ENCODE measurements at regions not wholly inside any gene's neighbourhood (a gene's known extent, or its start where the extent isn't known, plus 50 kb on each side); places are given as distances from the start of the nearest gene placed in this dataset.

DNA sequence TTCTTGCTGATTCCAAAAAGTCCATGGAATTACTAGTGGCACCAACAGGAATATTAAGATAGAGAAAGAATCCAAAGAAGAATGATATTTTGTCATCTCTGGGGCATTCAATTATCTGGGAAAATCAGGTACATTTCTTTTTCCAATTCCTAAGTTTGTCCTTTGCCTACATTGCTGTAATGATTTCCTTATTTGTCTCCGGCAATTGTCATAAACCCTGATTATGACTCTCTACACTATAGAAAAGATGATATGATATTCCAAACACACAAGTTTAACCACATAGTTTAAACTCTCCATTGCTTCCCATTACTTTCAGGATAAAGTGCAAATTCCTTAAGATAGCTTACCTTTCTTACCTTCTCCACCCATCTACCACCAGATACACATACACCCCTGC lies 647.0 kb downstream of the PLPP3 start:
- H2BK20ac ChIP-seq (ENCODE audit: low read length) = no peak overlapping the region
- no peak overlapping the region for H3K4me3 ChIP-seq (ENCODE audit: extremely low read depth in 1 of 4, insufficient read depth in 2 of 4, low read depth in 3 of 4, low read length in 4 of 4)
- DNase-seq (ENCODE audit: low read depth in 1 of 2, low spot score in 2 of 2) (no peak), FAIRE-seq (no peak)
- H3K56ac ChIP-seq (replicated peaks; ENCODE audit: insufficient read length, low read depth, low read length) = no peak overlapping the region
- H3K79me2 ChIP-seq (ENCODE audit: control insufficient read depth in 1 of 2, insufficient read depth in 2 of 2, low read length in 2 of 2) = no peaks in the 10 kb centered on the region
- no peaks in the 10 kb centered on the region for H3K79me1 ChIP-seq (ENCODE audit: low read depth, low read length)
- 0 out of 4 replicates have a peak, but pooled peaks cover 0 to 7% of the 10 kb centered on the region in 2 experiments for H3K9me3 ChIP-seq (ENCODE audit: insufficient read depth in 2 of 2, low read depth in 1 of 2, low read length in 1 of 2)
- H2BK120ac ChIP-seq (replicated peaks; ENCODE audit: low read depth, low read length) = no peak overlapping the region
- no peak overlapping the region for H3K23ac ChIP-seq (ENCODE audit: insufficient read length)
- H3K4me1 ChIP-seq (replicated peaks in 1 of 4; ENCODE audit: control insufficient read depth in 3 of 4, insufficient read depth in 4 of 4, low read length in 3 of 4) = no peaks in the 10 kb centered on the region
- no peak overlapping the region for H4K8ac ChIP-seq (ENCODE audit: extremely low read depth, insufficient read depth, low read length)
- no peaks in the 10 kb centered on the region for H4K20me1 ChIP-seq (replicated peaks in 1 of 2; ENCODE audit: control insufficient read depth in 1 of 2, insufficient read depth in 2 of 2, low read length in 2 of 2)
- no peak overlapping the region for H3K4me2 ChIP-seq (ENCODE audit: insufficient read depth in 1 of 2, low read depth in 2 of 2, low read length in 2 of 2)
- ChIA-PET CTCF (ENCODE audit: partially characterized antibody) (interaction anchor here (0.7 kb wide), 1 partner anchor 593 kb away, joined by 3 read pairs; no protein-coding TSS in a partner anchor), POLR2A (ENCODE audit: partially characterized antibody) (no interaction called here)
- H4K91ac ChIP-seq (replicated peaks; ENCODE audit: insufficient read length, low read length) = no peak overlapping the region
- H3K23me2 ChIP-seq (ENCODE audit: low read depth, low read length) = no peaks in the 10 kb centered on the region
- no peak overlapping the region for H4K5ac ChIP-seq (ENCODE audit: insufficient read length, low read depth, low read length)
- H3K4ac ChIP-seq (replicated peaks; ENCODE audit: insufficient read length, low read depth, low read length) = no peak overlapping the region
- no peaks in the 10 kb centered on the region for H3K36me3 ChIP-seq (ENCODE audit: control insufficient read depth in 2 of 4, insufficient read depth in 4 of 4, low read length in 3 of 4)
- H2AK5ac ChIP-seq (ENCODE audit: low read depth, low read length) = no peak overlapping the region
- H3K18ac ChIP-seq (ENCODE audit: extremely low read depth, low read length) = no peak overlapping the region
- H3K9ac ChIP-seq (replicated peaks in 1 of 4; ENCODE audit: extremely low read depth in 1 of 4, low read depth in 3 of 4, low read length in 3 of 4) = no peak overlapping the region
- H2BK15ac ChIP-seq (ENCODE audit: low read length) = no peak overlapping the region
- H3K14ac ChIP-seq (ENCODE audit: insufficient read length) = no peak overlapping the region
- no peak overlapping the region for H3K27ac ChIP-seq (ENCODE audit: low read depth, low read length)
- 96% methylated on average over 1 of the region's 1 CpG; no CpG with 5 or more reads in 1 of the 2 experiments for WGBS, 2 experiments (ENCODE audit: extremely low coverage in 1 of 2, insufficient coverage in 1 of 2, insufficient read length in 1 of 2, insufficient replicate concordance in 2 of 2, low coverage in 1 of 2, low lambda C conversion rate in 2 of 2, missing lambda C conversion rate in 1 of 2)
- no peak overlapping the region for H2AFZ ChIP-seq (ENCODE audit: low read length)
- H2BK12ac ChIP-seq (ENCODE audit: low read depth, low read length) = no peak overlapping the region
- H3K27me3 ChIP-seq (replicated peaks in 1 of 4; ENCODE audit: control insufficient read depth in 3 of 4, extremely low read depth in 1 of 4, insufficient read depth in 3 of 4, low read length in 3 of 4) = no peaks in the 10 kb centered on the region
- no peak overlapping the region for H2BK5ac ChIP-seq (ENCODE audit: low read depth, low read length)
- TF ChIP-seq BCL11A (IDR thresholded peaks at IDR 0.05; ENCODE audit: low read depth in 2 of 2, low read length in 2 of 2) (no peak), EGR1 (IDR thresholded peaks at IDR 0.05; ENCODE audit: borderline replicate concordance, low read depth, low read length) (no peak), CTBP2 (IDR thresholded peaks at IDR 0.05; ENCODE audit: borderline replicate concordance, insufficient read depth, insufficient read length, low read length) (no peak), MAFK (IDR thresholded peaks at IDR 0.05; ENCODE audit: low read depth, low read length) (no peak), POLR2AphosphoS5 (IDR thresholded peaks at IDR 0.05; ENCODE audit: low read depth, low read length) (no peak), EP300 (IDR thresholded peaks at IDR 0.05; ENCODE audit: borderline replicate concordance in 1 of 2, low read depth in 2 of 2, low read length in 2 of 2) (no peak), CHD2 (IDR thresholded peaks at IDR 0.05; ENCODE audit: low read length) (no peak), SP2 (IDR thresholded peaks at IDR 0.05; ENCODE audit: low read length) (no peak), SP1 (IDR thresholded peaks at IDR 0.05; ENCODE audit: low read depth, low read length) (no peak), SUZ12 (IDR thresholded peaks at IDR 0.05; ENCODE audit: low read length) (no peak), KDM5A (IDR thresholded peaks at IDR 0.05; ENCODE audit: low read length) (no peak), RXRA (IDR thresholded peaks at IDR 0.05; ENCODE audit: insufficient read depth, low read depth, low read length) (no peak), RAD21 (IDR thresholded peaks at IDR 0.05 in 1 of 2, conservative IDR thresholded peaks at IDR 0.05 in 1 of 2; ENCODE audit: low read depth in 2 of 2, low read length in 2 of 2) (no peak), NANOG (IDR thresholded peaks at IDR 0.05; ENCODE audit: insufficient read depth, low read depth, low read length, poor library complexity, severe bottlenecking) (no peak), ZNF274 (IDR thresholded peaks at IDR 0.05; ENCODE audit: borderline replicate concordance, extremely low read depth, low read length) (no peak)
